Epidermal melanocyte (primary cell): ENCODE measurements at regions not wholly inside any gene's neighbourhood (a gene's known extent, or its start where the extent isn't known, plus 50 kb on each side); places are given as distances from the start of the nearest gene placed in this dataset.

Experiments used
- DNase-seq: peaks from one replicate; pipeline ENCODE4 v3.0.0; 2011; ENCODE audit warnings: low spot score; ENCODE audit not compliant: insufficient read length

DNA sequence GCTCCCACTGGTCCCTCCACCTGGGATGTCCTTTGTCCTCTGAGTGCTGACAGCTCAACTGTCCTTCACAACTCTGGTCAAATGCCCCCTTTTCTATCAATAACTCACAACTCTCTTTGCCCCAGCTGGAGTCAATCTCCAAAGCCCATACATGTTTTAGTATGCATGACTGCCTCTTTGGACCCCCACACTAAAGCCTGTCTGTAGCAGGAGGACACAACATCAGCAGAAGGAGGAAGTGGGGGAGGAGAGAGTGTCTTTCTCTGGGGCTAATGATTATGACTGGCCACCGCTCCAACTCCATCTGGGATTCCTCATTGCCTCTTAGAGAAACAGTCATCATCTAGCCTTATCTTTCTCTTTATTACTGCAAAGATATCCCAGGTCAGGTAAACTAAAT is 186.6 kb upstream of the FGGY start:
- DNase-seq: no peak

DNA sequence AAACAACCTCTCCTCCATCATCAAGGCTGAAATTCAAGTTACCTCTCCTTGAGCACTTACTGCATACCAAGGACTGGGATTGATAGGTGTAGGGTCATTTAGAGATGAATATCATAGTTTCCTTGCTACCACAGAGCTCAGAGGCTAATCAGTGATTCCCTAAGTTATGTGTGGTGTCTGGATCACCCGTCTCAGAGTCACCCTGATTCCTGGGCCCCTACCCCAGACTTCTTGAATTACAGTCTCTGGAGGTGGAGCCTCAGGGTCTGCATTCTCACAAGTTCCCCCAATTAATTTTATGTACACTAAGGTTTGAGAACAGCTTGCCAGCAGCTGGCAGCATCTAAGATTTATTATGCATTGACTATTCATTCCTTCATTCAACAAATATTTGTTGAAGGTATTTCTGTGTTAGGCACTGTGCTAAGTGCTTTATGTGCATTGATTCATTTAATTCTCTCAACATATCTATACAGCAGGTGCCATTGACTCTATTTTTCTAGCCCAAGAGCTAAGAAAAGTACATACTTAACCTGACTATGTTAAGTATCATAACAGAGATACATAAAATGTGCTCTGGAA is 182.9 kb upstream of the FGGY start:
- DNase-seq: no peak

DNA sequence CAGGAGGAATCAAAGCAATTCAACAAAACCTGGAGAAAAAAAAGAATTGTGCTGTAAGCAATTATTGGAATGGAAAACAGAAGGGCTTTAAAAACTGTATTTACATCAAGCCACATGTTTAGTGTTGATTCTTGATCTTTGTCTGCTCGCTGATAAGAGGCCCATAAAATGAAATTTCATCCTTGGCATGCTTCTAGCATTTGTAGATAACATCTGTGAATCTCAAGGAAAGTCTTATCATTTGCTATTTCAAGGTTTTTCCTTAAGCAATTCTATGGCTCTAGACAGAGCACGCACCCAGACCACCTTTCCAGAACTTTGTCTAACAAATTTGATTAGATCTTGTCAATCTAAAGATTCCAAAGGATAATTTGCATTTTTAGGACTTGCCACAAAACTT is 181.0 kb upstream of the FGGY start:
- no peak for DNase-seq

DNA sequence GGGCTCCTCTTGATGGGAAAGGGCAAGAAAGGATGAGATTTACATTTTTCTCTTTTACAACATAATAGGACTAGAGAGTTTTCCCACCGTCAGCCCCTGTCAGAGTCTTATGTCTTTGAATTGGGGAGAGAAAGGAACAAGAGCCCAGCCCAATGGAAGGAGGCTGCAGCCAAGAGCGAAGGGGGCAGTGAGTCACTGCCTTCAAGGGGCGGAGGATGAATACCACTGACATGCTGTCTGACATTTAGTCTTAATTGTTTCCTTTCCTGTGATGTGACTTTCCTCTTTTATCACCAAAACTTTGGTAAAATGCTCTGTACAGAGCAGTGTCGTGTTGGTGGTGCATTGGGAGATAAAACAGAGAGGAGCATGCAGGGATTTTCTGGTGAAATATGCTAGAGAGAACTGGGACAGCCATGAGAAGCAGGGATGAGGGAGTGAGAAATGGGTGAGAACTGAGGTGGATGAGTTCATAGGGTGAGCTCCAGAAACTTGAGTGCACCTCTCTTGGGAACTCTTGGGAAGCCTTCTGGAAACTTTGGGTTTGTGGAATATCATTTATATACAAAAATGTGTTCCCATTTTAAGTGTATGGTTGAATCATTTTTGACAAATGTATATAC is 179.9 kb upstream of the FGGY start:
- DNase-seq: no peak

DNA sequence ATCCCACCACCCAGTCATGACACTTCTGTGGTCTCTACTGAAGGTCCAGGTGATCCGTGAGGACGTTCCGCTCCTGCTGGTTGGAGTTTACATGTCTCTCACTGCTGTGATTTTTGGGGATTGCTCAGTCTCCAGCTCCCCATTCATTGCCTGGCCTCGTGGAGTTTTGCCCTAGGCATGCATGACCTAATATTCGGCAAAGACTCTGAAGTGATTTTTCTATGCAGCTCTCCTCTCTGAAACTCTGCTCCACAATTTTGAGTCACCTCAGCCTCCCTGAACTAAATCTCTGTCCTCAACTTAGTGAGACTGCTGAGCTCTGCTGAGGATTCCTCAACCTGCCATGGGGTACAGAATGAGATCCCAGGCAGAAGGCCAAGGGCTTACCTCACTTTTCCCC is 174.4 kb upstream of the FGGY start:
- DNase-seq: no peak

DNA sequence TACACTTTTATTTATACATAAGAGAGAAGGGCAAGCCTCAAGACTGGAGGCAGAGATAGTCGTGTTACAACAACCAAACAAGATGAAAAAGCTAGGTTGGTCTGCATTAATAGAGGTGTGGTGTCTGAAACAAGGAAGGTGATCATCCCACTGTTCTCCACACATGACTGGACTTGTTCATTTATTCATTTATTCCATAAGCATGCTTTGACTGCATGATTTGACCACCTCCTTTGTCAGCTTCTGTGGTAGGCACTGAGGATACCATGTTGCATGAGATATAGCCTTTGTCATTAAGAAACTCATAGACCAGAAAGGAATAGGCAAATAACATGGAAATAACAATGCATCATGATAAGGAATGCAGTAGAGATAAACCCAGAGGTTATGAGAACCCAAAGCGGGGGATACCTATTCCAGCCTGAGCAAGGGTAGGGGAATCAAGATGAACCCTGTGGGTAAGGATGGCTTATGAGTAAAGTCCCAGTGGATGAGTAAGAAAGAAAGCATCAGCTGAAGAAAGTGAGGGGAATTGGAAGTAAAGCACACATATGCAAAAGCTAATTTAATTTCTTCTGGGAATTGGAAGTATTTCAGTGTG is 173.7 kb upstream of the FGGY start:
- no peak for DNase-seq

DNA sequence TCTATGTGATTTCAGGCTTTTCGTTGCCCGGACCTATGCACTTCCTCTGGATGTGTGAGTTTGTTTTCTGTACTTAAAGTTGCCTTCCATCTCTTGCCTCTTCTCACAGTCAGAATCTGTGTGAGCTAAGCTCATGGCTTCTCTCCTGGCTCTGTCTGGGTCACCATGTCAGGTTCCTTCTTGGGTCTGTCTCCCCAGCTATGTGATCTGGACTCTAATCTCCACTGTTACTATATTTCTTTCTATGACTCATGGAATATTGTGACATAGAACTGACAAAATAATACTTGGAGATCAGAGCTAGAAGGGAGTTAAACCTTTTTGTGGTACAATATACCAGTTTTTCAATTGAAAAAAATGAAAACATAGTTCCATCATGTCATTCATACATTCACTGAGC is 172.7 kb upstream of the FGGY start:
- DNase-seq: no peak

DNA sequence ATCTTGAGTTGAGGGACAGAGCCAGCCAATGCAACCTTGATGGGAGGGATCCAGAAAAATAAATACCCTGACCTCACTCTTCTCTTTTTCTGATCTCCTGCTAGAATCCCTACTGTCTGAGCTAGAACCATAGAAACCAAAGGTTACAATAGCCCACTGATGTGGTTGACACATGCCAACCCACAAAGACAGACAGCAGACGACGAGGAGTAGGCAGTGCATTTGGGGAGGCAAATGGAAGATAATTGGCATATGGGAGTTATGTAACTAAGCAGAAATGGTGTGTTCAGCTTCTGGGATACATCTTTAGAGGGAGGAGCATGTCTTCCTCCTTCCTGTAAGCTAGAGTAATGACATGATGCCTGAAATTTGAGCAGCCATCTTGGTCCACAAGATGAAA is 171.7 kb upstream of the FGGY start:
- DNase-seq: no peak

DNA sequence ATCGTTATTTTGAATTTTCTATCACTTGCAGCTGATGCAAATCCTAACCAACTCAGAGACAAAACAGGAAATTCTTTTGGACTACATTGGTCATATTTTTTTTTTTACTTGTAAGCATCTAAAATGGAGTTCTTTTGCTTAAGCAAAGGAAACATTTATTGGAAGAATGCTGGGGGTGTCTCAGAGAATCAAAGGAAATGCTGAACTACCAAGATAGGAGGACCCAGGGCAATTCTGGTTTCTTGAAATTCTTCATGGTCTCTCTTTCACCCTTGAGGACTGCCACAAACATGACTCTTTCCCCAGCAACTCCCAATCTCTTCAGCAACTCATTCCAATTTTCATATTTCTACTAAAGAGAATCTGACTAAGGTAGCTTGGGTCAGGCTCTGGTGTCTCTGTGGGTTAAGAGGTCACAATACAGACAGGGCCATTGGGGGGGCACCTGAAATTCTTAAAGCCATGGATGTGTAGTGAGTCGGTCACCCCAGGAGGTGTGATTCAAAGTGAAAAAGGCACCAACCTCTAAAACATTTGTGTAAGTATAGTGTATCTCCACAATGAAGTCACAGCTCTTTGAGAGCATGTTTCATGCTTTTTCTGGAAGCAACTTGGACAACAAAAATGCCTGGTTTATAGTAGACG is 171.1 kb upstream of the FGGY start:
- no peak for DNase-seq

DNA sequence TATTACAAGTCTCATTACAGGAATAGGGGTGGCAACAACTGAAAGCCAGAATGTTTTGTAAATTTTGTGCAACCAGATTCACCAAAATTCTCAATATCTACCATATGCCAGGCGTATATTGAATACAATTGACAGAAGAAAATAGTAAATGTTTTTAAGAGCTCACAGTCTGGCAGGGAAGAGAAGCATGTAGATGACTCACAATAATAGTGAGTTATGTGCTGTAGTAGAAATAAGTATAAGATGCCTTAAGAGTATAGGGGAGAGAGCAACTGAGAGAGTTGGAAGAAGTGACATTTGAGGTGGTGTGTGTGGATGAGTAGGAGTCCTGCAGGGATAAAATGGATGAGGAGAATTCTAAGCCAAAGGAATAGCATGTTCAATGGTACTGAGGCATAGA is 170.5 kb upstream of the FGGY start:
- DNase-seq: no peak

DNA sequence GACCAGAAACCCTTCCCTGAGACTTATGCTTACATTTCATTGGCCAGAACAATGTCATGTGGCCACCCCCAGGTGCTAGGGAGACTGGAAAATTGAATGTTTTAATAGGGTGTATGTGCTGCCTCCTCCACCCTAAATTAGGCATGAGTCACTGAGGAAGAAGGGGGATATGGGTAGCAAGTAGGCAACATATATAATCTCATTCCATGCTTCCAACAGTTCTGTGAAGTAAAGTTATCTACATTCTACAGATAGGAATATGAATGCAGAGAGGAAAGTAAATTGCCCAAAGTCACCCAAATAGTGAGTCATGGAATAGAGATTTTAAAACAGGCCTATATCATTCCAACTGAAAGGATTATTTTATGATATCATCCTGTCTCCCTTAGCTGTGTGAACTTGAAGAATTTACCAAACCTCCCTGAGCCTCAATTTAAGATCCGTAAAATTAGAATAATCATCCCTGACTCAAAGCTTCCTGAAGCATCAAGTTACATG is 168.6 kb upstream of the FGGY start:
- no peak for DNase-seq

DNA sequence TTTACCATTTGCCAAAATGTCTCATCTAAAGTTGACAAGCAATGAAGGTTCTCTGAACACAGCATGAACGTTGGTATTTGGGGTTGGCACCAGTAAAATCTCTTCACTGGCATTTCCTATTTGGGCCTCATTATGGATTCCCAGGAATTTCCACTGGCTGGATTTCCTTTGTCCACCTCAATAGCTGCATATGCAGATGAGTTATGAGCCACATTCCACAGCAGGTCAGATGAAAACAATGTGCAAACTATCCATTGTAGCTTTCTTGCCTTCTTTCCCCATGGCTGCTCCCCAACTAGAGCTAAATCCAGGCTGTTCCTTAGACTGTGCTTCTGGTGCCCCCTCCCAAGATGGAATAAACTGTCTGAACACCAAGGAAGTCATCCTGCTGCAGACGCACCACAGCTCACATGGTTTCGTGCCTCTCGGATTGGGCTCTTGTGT is 168.1 kb upstream of the FGGY start:
- DNase-seq: peak; percentile 60

DNA sequence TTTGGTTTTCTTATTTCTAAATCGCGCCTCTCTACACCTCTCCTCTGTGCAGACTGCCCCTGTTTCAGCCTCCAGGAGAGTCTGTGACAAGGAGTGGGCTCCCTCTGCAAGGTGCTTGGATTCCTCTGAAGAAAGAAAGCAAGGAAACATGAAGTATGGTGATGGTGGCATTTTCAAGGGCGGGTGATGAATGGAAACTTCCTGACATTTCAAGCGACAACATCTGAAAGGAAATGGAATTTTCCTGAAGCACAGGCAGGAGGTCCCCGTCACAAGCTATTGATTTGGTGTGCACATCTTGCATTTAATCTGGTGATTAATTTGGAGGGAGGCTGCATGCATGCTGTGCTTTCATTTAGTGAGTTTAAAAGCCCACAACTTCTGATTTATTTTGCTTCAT is 164.6 kb upstream of the FGGY start:
- no peak for DNase-seq

DNA sequence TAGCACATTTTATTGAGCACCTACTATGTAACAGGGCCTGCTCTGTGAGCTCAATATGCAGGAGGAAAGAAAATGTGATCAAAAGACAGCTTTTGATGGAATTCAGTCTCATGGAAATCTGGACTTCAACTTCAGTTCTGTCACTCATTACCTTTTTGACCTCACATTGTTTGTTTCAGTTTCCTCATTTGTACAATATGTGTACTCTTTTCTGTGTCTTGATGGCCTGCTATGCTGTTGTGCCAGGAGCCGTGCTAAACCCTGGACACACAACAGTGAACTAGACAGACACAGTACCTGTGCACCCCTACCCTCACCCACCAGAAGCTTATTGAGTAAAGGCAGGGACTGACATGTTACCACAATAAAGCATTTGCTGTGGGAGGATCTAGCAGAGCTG is 162.9 kb upstream of the FGGY start:
- no peak for DNase-seq

DNA sequence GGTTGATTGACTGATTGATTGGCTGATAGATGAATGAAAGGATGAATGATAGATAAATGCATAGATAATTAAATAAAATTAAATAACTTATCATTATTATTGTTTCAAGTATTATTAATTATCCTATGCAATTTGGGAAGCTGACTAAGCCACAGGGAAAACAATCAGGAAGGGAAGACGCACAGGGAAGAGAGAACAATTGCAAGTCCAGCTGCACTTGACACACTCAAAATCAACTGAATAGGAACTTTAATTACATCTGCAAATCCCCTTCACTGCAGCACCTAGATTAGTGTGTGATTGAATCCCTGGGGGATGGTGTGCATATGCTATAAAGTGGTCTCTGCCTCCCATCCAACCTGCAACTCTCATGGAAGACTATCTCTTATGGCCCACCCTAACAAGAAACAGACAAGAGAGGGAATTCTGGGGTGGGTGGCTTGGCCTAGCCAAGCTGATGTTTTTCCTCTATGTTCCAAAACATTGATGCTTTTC is 161.1 kb upstream of the FGGY start:
- DNase-seq: no peak

DNA sequence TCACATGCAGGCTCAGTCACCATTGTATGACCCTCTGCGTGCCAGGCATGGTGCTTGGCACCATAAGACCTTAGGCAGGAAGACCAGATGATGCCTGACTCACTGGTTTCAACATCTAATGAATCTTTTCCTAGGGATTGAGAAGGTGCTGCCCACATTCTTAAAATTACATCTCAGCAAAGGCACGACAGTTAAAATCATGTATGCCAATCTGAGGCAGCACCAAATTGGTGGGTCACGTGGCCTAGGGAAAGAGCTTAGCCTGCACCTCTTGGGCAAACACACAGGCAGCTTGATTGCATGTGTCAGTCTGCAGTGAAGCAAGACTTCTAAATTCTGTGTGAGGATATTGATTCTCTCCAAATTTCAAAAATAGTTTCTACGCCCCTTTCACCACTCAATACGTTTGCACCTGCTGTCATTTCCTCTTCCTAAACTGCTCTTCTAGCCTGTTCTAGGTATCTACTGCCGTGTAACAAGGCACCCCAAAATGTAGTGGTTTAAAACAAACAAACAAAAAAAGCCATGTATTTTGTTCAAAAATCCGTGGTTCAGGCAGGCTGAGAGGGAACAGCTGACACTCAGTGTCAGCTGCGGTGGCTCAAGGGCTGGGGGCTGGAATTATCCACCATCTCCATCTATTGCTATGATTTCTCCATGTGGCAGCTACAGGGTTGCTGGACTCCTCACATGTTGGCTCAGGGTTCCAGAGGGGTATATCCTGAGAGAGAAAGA is 160.2 kb upstream of the FGGY start:
- no peak for DNase-seq

DNA sequence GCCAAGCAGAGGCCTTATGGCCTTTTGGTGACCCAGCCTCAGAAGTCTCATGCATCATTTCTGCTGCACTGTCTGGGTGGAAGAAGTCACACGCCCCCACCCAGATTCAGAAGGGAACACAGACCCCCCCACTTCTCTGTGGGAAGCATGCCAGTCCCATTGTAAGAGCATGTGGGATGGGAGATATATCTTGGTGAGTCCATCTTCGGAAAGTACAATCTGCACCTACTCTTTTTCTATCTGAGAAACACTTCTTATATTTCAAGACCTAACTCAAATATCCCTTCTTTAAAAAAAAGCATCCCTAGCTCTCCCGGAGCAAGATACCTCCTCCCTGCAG is 159.6 kb upstream of the FGGY start:
- DNase-seq: no peak

DNA sequence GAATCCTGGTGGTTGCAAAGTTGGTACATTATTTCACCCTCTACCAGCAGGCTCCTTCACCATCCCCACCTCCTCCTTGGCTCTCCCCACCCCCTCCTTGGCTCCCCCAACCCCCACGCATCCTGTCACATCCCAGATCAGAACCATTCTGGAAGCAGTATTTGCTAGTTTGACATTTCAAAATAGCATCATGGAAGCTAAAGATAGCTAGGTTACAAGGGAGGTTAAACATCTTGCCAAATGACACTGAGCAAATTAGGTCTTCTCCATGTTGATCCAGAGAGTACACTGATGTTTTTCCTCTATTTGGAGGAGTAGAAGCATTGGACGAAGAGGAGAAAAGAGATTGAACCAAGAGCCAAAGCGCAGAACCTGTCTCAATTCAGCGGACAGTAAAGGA is 158.9 kb upstream of the FGGY start:
- no peak for DNase-seq

DNA sequence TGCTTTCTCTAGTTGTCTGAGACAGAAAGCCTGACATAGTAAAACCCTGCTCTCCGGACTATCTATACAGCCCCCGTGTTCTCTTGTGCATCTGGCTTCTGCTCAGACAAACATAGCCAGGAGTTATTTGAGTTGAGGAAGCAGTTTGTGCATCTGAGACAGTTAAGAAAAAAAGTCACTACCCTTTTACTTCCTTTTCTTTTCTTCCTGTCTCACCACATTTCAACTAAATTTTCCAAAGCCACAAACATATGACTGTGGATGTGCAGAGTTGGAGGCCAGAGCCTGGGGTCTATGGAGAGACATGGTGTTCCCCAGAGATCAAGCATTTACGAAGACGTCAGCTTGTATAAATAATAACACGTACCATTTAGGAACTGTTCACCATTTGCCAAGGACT is 158.5 kb upstream of the FGGY start:
- no peak for DNase-seq

DNA sequence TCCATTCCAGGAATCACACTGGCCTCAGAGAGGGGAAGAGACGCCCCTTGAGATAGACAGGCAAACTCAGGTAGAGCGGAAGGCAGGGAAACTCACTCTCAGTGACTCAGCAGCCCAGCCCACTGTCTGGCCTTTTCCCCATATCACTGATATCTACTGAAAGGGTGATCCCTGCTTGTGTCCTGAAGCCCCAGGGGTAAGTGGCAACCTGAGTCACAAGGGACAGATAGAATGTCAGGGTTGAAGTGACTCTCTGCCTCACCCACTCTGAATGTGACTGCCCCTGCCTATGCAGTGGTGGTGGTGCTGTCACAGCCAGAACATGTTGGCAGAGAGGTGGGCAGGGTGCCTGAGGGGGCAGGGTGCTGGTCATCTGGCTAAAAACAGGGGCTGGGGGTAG is 157.5 kb upstream of the FGGY start:
- no peak for DNase-seq

DNA sequence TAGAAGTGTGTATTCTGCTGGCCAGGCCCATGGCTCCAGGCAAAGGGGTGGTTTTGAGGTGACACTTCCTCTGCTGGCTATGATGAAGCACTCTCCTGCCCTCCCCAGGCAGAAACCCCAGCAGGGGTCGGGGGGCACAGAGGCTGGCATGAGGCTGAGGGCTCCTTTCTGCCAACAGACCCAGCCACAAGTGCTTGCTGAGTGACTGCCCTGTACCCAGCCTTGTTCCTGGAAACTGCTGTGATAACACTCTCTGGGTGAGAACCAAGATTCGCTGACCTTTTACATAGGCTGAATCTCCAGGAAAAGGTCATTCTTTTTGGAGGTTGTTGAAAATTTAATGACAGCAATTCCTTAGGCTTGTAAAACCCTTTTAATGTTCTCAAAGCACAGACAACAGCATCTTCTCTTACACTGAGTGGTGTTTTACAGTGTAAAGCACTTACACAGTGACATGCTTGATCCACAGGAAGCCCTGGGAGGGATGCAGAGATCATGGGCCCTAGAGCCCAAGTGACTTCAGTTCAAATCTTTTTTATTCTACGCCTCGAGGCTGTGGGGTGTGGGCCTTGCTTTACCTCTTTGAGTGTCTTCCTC is 155.5 kb upstream of the FGGY start:
- DNase-seq: no peak
